Stomach (tissue), 4 donors: ENCODE measurements at regions not wholly inside any gene's neighbourhood (a gene's known extent, or its start where the extent isn't known, plus 50 kb on each side); places are given as distances from the start of the nearest gene placed in this dataset.

Experiments
- CTCF ChIP-seq, 7 experiments: fragments of 450-650 bp in 4 of 7; fragments of 200-600 bp in 3 of 7; sonication (generic) in 3 of 7; IDR thresholded peaks; one replicate each; pipeline ENCODE4 v1.5.1; 2016 to 2019; ENCODE audit warnings: antibody characterized with exemption in 7 of 7, control low read depth in 2 of 7, mild to moderate bottlenecking in 1 of 7
- POLR2A ChIP-seq, 4 donors: fragments of 450-650 bp; IDR thresholded peaks; one replicate each; pipeline ENCODE4 v1.6.1; 2016; ENCODE audit warnings: antibody characterized with exemption in 4 of 4, control low read depth in 2 of 4, mild to moderate bottlenecking in 1 of 4, moderate library complexity in 1 of 4
- POLR2AphosphoS5 ChIP-seq, 3 donors: sonication (generic); formaldehyde crosslinking; IDR thresholded peaks; one replicate each; pipeline ENCODE4 v1.6.1; 2016; ENCODE audit warnings: antibody characterized with exemption in 3 of 3

DNA sequence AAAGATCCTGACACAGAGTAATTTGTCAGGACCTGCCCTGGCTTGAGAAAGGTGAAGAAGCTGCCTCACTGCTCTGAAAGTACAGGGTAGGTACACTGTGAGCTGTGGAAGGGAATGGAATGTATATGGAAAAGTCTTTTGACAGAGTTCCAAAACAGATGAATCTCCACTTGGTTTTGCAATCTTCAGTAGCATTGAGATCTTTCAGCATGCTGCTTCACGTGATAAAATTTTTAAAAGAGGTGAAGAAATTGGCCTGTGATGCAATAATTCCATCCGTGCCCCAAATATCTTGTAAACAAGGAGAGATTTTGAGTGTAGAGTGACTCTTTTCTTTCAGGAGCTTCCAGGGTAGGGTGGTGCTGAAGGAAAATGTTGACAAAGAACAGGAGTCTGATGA, 123.1 kb downstream of the OSR1 start:
- no peak for TF ChIP-seq CTCF (IDR thresholded peaks at IDR 0.05)
- no peak for TF ChIP-seq POLR2A (IDR thresholded peaks at IDR 0.05)
- peak; percentile 11 to 19 (median 15) for TF ChIP-seq POLR2AphosphoS5 (IDR thresholded peaks at IDR 0.05)
